ENCODE measurements at regions not wholly inside any gene's neighbourhood (a gene's known extent, or its start where the extent isn't known, plus 50 kb on each side); places are given as distances from the start of the nearest gene placed in this dataset.

- DNase-seq: no peak
- no peak overlapping the region for H3K27ac ChIP-seq (ENCODE audit: low read length)
- H3K4me3 ChIP-seq (ENCODE audit: low read depth in 1 of 2, low read length in 2 of 2): no peak overlapping the region
These were observed 190.1 kb upstream of the SPRED2 start for GRCh38 chr2:65622499-65622898.

DNA sequence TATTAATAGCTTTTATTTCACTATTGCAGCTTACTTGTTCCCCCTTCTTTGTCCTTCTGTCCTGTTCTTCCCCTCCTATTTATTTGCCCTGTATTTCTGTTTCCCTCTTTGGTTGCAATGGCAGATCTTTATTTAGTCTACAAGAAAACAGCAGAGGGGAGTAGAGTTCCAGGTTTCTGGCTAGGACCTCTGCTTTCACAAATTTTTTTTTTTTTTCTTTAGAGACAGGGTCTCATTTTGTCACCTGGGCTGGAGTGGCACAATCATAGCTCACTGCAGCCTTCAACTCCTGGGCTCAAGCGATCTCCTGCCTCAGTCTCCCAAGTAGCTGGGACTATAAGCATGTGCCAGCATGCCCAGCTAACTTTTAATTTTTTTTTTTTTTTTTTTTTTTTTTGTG is 188.1 kb upstream of the SPRED2 start:
- Histone ChIP-seq H3K9ac (ENCODE audit: low read depth, low read length) (no peak overlapping the region), H2AFZ (ENCODE audit: low read depth, low read length) (no peak overlapping the region), H3K27me3 (ENCODE audit: insufficient read depth, low read length, poor library complexity) (peaks cover 23% of the 10 kb centered on the region), H3K4me1 (ENCODE audit: insufficient read depth, low read length) (peaks cover 13% of the 10 kb centered on the region), H3K79me2 (ENCODE audit: insufficient read depth, low read length) (no peaks in the 10 kb centered on the region), H3K4me2 (ENCODE audit: insufficient read depth, low read length) (no peak overlapping the region), H3K4me3 (ENCODE audit: low read depth in 1 of 2, low read length in 2 of 2) (no peak overlapping the region), H4K20me1 (ENCODE audit: insufficient read depth, low read length) (no peaks in the 10 kb centered on the region), H3K9me3 (ENCODE audit: insufficient read depth, low read length, severe bottlenecking) (no peaks in the 10 kb centered on the region), H3K36me3 (ENCODE audit: insufficient read depth, low read length) (no peaks in the 10 kb centered on the region), H3K27ac (ENCODE audit: low read length) (no peak overlapping the region)
- no peak for DNase-seq
- TF ChIP-seq, protein P1, sequence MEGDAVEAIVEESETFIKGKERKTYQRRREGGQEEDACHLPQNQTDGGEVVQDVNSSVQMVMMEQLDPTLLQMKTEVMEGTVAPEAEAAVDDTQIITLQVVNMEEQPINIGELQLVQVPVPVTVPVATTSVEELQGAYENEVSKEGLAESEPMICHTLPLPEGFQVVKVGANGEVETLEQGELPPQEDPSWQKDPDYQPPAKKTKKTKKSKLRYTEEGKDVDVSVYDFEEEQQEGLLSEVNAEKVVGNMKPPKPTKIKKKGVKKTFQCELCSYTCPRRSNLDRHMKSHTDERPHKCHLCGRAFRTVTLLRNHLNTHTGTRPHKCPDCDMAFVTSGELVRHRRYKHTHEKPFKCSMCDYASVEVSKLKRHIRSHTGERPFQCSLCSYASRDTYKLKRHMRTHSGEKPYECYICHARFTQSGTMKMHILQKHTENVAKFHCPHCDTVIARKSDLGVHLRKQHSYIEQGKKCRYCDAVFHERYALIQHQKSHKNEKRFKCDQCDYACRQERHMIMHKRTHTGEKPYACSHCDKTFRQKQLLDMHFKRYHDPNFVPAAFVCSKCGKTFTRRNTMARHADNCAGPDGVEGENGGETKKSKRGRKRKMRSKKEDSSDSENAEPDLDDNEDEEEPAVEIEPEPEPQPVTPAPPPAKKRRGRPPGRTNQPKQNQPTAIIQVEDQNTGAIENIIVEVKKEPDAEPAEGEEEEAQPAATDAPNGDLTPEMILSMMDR (IDR thresholded peaks at IDR 0.05; ENCODE audit: borderline replicate concordance, extremely low read depth, low read length, poor library complexity, severe bottlenecking): no peak
- TF ChIP-seq EZH2 (IDR thresholded peaks at IDR 0.05; ENCODE audit: borderline replicate concordance, low read depth, low read length, severe bottlenecking): no peak
- no peak for ATAC-seq (ENCODE audit: insufficient read depth, low read depth)

More at GRCh38 chr2:65622499-65622898, 190.1 kb upstream of the SPRED2 start:
- no peak overlapping the region for H3K9ac ChIP-seq (ENCODE audit: low read depth, low read length)
- peaks cover 13% of the 10 kb centered on the region for H3K4me1 ChIP-seq (ENCODE audit: insufficient read depth, low read length)
- TF ChIP-seq, protein P1 (IDR thresholded peaks at IDR 0.05; ENCODE audit: borderline replicate concordance, extremely low read depth, low read length, poor library complexity, severe bottlenecking): no peak
- no peak for TF ChIP-seq EZH2 (IDR thresholded peaks at IDR 0.05; ENCODE audit: borderline replicate concordance, low read depth, low read length, severe bottlenecking)
- H3K79me2 ChIP-seq (ENCODE audit: insufficient read depth, low read length): no peaks in the 10 kb centered on the region
- H4K20me1 ChIP-seq (ENCODE audit: insufficient read depth, low read length): no peaks in the 10 kb centered on the region
- H3K4me2 ChIP-seq (ENCODE audit: insufficient read depth, low read length): no peak overlapping the region
- peaks cover 26% of the 10 kb centered on the region for H3K27me3 ChIP-seq (ENCODE audit: insufficient read depth, low read length, poor library complexity)
- H2AFZ ChIP-seq (ENCODE audit: low read depth, low read length): no peak overlapping the region
- no peak for ATAC-seq (ENCODE audit: insufficient read depth, low read depth)
- no peaks in the 10 kb centered on the region for H3K36me3 ChIP-seq (ENCODE audit: insufficient read depth, low read length)
- H3K9me3 ChIP-seq (ENCODE audit: insufficient read depth, low read length, severe bottlenecking): no peaks in the 10 kb centered on the region

GRCh38 chr2:65620026-65620425 is 187.6 kb upstream of the SPRED2 start:
- Histone ChIP-seq H4K20me1 (ENCODE audit: insufficient read depth, low read length) (no peaks in the 10 kb centered on the region), H3K27ac (ENCODE audit: low read length) (no peak overlapping the region), H3K4me3 (ENCODE audit: low read depth in 1 of 2, low read length in 2 of 2) (no peak overlapping the region), H3K9me3 (ENCODE audit: insufficient read depth, low read length, severe bottlenecking) (no peaks in the 10 kb centered on the region), H3K4me1 (ENCODE audit: insufficient read depth, low read length) (peaks cover 13% of the 10 kb centered on the region), H3K4me2 (ENCODE audit: insufficient read depth, low read length) (no peak overlapping the region), H3K27me3 (ENCODE audit: insufficient read depth, low read length, poor library complexity) (peaks cover 23% of the 10 kb centered on the region), H3K9ac (ENCODE audit: low read depth, low read length) (no peak overlapping the region), H3K79me2 (ENCODE audit: insufficient read depth, low read length) (no peaks in the 10 kb centered on the region), H3K36me3 (ENCODE audit: insufficient read depth, low read length) (no peaks in the 10 kb centered on the region), H2AFZ (ENCODE audit: low read depth, low read length) (no peak overlapping the region)
- DNase-seq: no peak
- TF ChIP-seq, protein P1 (IDR thresholded peaks at IDR 0.05; ENCODE audit: borderline replicate concordance, extremely low read depth, low read length, poor library complexity, severe bottlenecking): no peak
- no peak for TF ChIP-seq EZH2 (IDR thresholded peaks at IDR 0.05; ENCODE audit: borderline replicate concordance, low read depth, low read length, severe bottlenecking)
- ATAC-seq (ENCODE audit: insufficient read depth, low read depth): no peak

GRCh38 chr2:65615602-65616001 is 183.2 kb upstream of the SPRED2 start:
- H3K9me3 ChIP-seq (ENCODE audit: insufficient read depth, low read length, severe bottlenecking): no peaks in the 10 kb centered on the region
- no peak for DNase-seq
- H3K4me3 ChIP-seq (ENCODE audit: low read depth in 1 of 2, low read length in 2 of 2): no peak overlapping the region

More at GRCh38 chr2:65615602-65616001, 183.2 kb upstream of the SPRED2 start:
- H3K27me3 ChIP-seq (ENCODE audit: insufficient read depth, low read length, poor library complexity): peaks cover 17% of the 10 kb centered on the region
- H2AFZ ChIP-seq (ENCODE audit: low read depth, low read length): no peak overlapping the region
- no peak overlapping the region for H3K27ac ChIP-seq (ENCODE audit: low read length)
- no peak for ATAC-seq (ENCODE audit: insufficient read depth, low read depth)
- H3K9ac ChIP-seq (ENCODE audit: low read depth, low read length): no peak overlapping the region
- no peaks in the 10 kb centered on the region for H3K36me3 ChIP-seq (ENCODE audit: insufficient read depth, low read length)
- no peaks in the 10 kb centered on the region for H3K79me2 ChIP-seq (ENCODE audit: insufficient read depth, low read length)
- no peaks in the 10 kb centered on the region for H4K20me1 ChIP-seq (ENCODE audit: insufficient read depth, low read length)
- no peaks in the 10 kb centered on the region for H3K4me1 ChIP-seq (ENCODE audit: insufficient read depth, low read length)
- no peak overlapping the region for H3K4me2 ChIP-seq (ENCODE audit: insufficient read depth, low read length)
- TF ChIP-seq, protein P1 (IDR thresholded peaks at IDR 0.05; ENCODE audit: borderline replicate concordance, extremely low read depth, low read length, poor library complexity, severe bottlenecking): no peak
- TF ChIP-seq EZH2 (IDR thresholded peaks at IDR 0.05; ENCODE audit: borderline replicate concordance, low read depth, low read length, severe bottlenecking): no peak
